T-cell (primary cell): ENCODE measurements at regions not wholly inside any gene's neighbourhood (a gene's known extent, or its start where the extent isn't known, plus 50 kb on each side); places are given as distances from the start of the nearest gene placed in this dataset.

Experiments used
- ATAC-seq, 4 experiments: fragments of 200-7000 bp in 3 of 4; fragments of 150-1000 bp in 1 of 4; cut with Tn5 transposase; replicated peaks in 1 of 4; 1 replicate in 3 of 4; 2 replicates in 1 of 4; pipeline ENCODE4 v1.10.0; 2021; ENCODE audit warnings: moderate library complexity in 3 of 4, mild to moderate bottlenecking in 2 of 4, moderate number of reproducible peaks in 1 of 4
- CTCF ChIA-PET, 2 donors: fragments of 300-600 bp; sonication (Branson Sonifier 250); formaldehyde crosslinking; loops; one replicate each; lab custom pipeline; 2022; ENCODE audit warnings: antibody characterized with exemption in 2 of 2; lab: Charles Lee
- POLR2A ChIA-PET, 2 donors: fragments of 300-600 bp; sonication (Branson Sonifier 250); formaldehyde crosslinking; loops; one replicate each; lab custom pipeline; 2022; ENCODE audit warnings: antibody characterized with exemption in 2 of 2; lab: Charles Lee
- DNase-seq, 35 experiments: peaks; one replicate each; pipeline versions ENCODE4 v3.0.0 to v3.0.0-alpha.2; 2013 to 2023
- H3K27ac ChIP-seq: one replicate; pipeline ENCODE4 v1.5.1; 2013; ENCODE audit warnings: low read length
- H3K27me3 ChIP-seq, 2 experiments: replicated peaks in 1 of 2; 1 replicate in 1 of 2; 2 replicates in 1 of 2; pipeline versions ENCODE4 v1.6.1 to v1.7.0; 2013; ENCODE audit warnings: low read length in 1 of 2, mixed read lengths in 1 of 2; ENCODE audit not compliant: control insufficient read depth in 2 of 2, insufficient read depth in 2 of 2; ENCODE audit errors: extremely low read depth in 1 of 2
- H3K36me3 ChIP-seq, 2 donors: 1 replicate in 1 of 2; 2 replicates in 1 of 2; pipeline versions ENCODE4 v1.6.1 to v1.7.0; 2013; ENCODE audit warnings: low read length in 1 of 2; ENCODE audit not compliant: control insufficient read depth in 2 of 2, insufficient read depth in 1 of 2; ENCODE audit errors: extremely low read depth in 1 of 2
- H3K4me1 ChIP-seq, 2 experiments: 1 replicate in 1 of 2; 2 replicates in 1 of 2; pipeline versions ENCODE4 v1.6.1 to v1.7.0; 2013; ENCODE audit warnings: low read length in 2 of 2, mixed read lengths in 1 of 2; ENCODE audit not compliant: insufficient read depth in 2 of 2, control insufficient read depth in 1 of 2; ENCODE audit errors: extremely low read depth in 1 of 2
- H3K4me3 ChIP-seq, 2 donors: 1 replicate in 1 of 2; 2 replicates in 1 of 2; pipeline versions ENCODE4 v1.5.1 to v1.7.0; 2013; ENCODE audit warnings: mild to moderate bottlenecking in 2 of 2, low read length in 1 of 2, moderate library complexity in 1 of 2; ENCODE audit not compliant: control insufficient read depth in 1 of 2; ENCODE audit errors: extremely low read depth in 1 of 2
- H3K9me3 ChIP-seq: 2 replicates; pipeline ENCODE4 v1.7.0; 2013
- H3K27ac Mint-ChIP-seq, 2 donors: one replicate each; pipeline ENCODE4 v1.8.0; 2020 to 2021; ENCODE audit warnings: mild to moderate bottlenecking in 2 of 2, mixed read lengths in 2 of 2
- H3K27me3 Mint-ChIP-seq, 2 donors: one replicate each; pipeline ENCODE4 v1.8.0; 2021 to 2022; ENCODE audit warnings: mixed read lengths in 2 of 2
- H3K36me3 Mint-ChIP-seq: one replicate; pipeline ENCODE4 v1.8.0; 2021; ENCODE audit warnings: mixed read lengths
- H3K4me1 Mint-ChIP-seq, 3 donors: one replicate each; pipeline ENCODE4 v1.8.0; 2020 to 2022; ENCODE audit warnings: mixed read lengths in 3 of 3, mild to moderate bottlenecking in 1 of 3
- H3K4me3 Mint-ChIP-seq, 3 donors: one replicate each; pipeline ENCODE4 v1.8.0; 2020 to 2022; ENCODE audit warnings: mild to moderate bottlenecking in 3 of 3, mixed read lengths in 3 of 3, moderate library complexity in 3 of 3
- H3K9me3 Mint-ChIP-seq, 3 donors: one replicate each; pipeline ENCODE4 v1.8.0; 2020 to 2022; ENCODE audit warnings: mixed read lengths in 3 of 3
- WGBS: methylation state at CpG from one replicate; pipeline ENCODE4 v1.1.5; 2013; ENCODE audit warnings: missing lambda C conversion rate; ENCODE audit not compliant: insufficient coverage; 5-methylcytosine and 5-hydroxymethylcytosine counted together

GRCh38 chr5:5584236-5584745, 161.8 kb downstream of the ICE1 start:
- H3K9me3 Mint-ChIP-seq, result no peaks in the 10 kb centered on the region
- no peak overlapping the region for H3K4me3 ChIP-seq
- H3K36me3 ChIP-seq, result no peaks in the 10 kb centered on the region
- ChIA-PET CTCF (no interaction called here), POLR2A (no interaction called here)
- H3K4me3 Mint-ChIP-seq, result no peak overlapping the region
- 67% methylated on average over 1 of the region's 3 CpGs for WGBS
- no peak for DNase-seq
- H3K4me1 Mint-ChIP-seq, result no peaks in the 10 kb centered on the region
- H3K9me3 ChIP-seq, result no peaks in the 10 kb centered on the region
- no peaks in the 10 kb centered on the region for H3K4me1 ChIP-seq
- no peaks in the 10 kb centered on the region for H3K36me3 Mint-ChIP-seq
- ATAC-seq, result no peak
- peaks cover 0 to 3% of the 10 kb centered on the region in 2 experiments for H3K27me3 ChIP-seq
- H3K27ac ChIP-seq, result no peak overlapping the region
- H3K27me3 Mint-ChIP-seq, result peaks cover 6 to 13% of the 10 kb centered on the region in 2 donors
- H3K27ac Mint-ChIP-seq, result no peak overlapping the region

GRCh38 chr5:5583832-5584231, 161.4 kb downstream of the ICE1 start:
- CTCF ChIA-PET, result no interaction called here
- H3K9me3 ChIP-seq, result no peaks in the 10 kb centered on the region

GRCh38 chr5:5583023-5583765, 160.7 kb downstream of the ICE1 start:
- Mint-ChIP-seq H3K9me3 (no peaks in the 10 kb centered on the region), H3K27ac (no peak overlapping the region), H3K4me1 (no peaks in the 10 kb centered on the region), H3K4me3 (no peak overlapping the region), H3K36me3 (no peaks in the 10 kb centered on the region), H3K27me3 (peaks cover 4 to 6% of the 10 kb centered on the region in 2 donors)
- no peak for DNase-seq
- Histone ChIP-seq H3K9me3 (no peaks in the 10 kb centered on the region), H3K4me3 (no peak overlapping the region), H3K27ac (no peak overlapping the region), H3K27me3 (peaks cover 0 to 3% of the 10 kb centered on the region in 2 experiments), H3K36me3 (no peaks in the 10 kb centered on the region), H3K4me1 (no peaks in the 10 kb centered on the region)
- WGBS, result 90% methylated on average over 4 of the region's 5 CpGs
- CTCF ChIA-PET, result no interaction called here
- ATAC-seq, result no peak
- POLR2A ChIA-PET, result no interaction called here

More at GRCh38 chr5:5583832-5584231, 161.4 kb downstream of the ICE1 start:
- DNase-seq, result no peak
- WGBS, result 64% methylated on average over 4 of the region's 5 CpGs
- H3K27ac ChIP-seq, result no peak overlapping the region
- Mint-ChIP-seq H3K4me1 (no peaks in the 10 kb centered on the region), H3K27me3 (peaks cover 4 to 12% of the 10 kb centered on the region in 2 donors), H3K27ac (no peak overlapping the region), H3K9me3 (no peaks in the 10 kb centered on the region), H3K36me3 (no peaks in the 10 kb centered on the region), H3K4me3 (no peak overlapping the region)
- H3K36me3 ChIP-seq, result no peaks in the 10 kb centered on the region
- H3K4me3 ChIP-seq, result no peak overlapping the region
- ATAC-seq, result no peak
- POLR2A ChIA-PET, result no interaction called here
- peaks cover 0 to 3% of the 10 kb centered on the region in 2 experiments for H3K27me3 ChIP-seq
- no peaks in the 10 kb centered on the region for H3K4me1 ChIP-seq

- no peaks in the 10 kb centered on the region for H3K9me3 Mint-ChIP-seq
- no peak overlapping the region for H3K4me3 Mint-ChIP-seq
- no peaks in the 10 kb centered on the region for H3K9me3 ChIP-seq
- CTCF ChIA-PET, result no interaction called here
- no peaks in the 10 kb centered on the region for H3K4me1 Mint-ChIP-seq
- peaks cover 0 to 3% of the 10 kb centered on the region in 2 experiments for H3K27me3 ChIP-seq
- WGBS, result no CpG with 5 or more reads among the region's 3 CpGs
- ATAC-seq (no peak), DNase-seq (no peak)
- POLR2A ChIA-PET, result no interaction called here
- no peak overlapping the region for H3K27ac ChIP-seq
- peaks cover 2 to 14% of the 10 kb centered on the region in 2 donors for H3K27me3 Mint-ChIP-seq
- H3K36me3 Mint-ChIP-seq, result no peaks in the 10 kb centered on the region
- no peak overlapping the region for H3K27ac Mint-ChIP-seq
- H3K36me3 ChIP-seq, result no peaks in the 10 kb centered on the region
- H3K4me1 ChIP-seq, result no peaks in the 10 kb centered on the region
- H3K4me3 ChIP-seq, result no peak overlapping the region
Measured at GRCh38 chr5:5581080-5581479, 158.6 kb downstream of the ICE1 start.

- Histone ChIP-seq H3K4me1 (no peaks in the 10 kb centered on the region), H3K36me3 (no peaks in the 10 kb centered on the region), H3K9me3 (no peaks in the 10 kb centered on the region), H3K27me3 (peaks cover 0 to 8% of the 10 kb centered on the region in 2 experiments), H3K27ac (no peak overlapping the region), H3K4me3 (no peak overlapping the region)
- H3K9me3 Mint-ChIP-seq, result no peaks in the 10 kb centered on the region
- CTCF ChIA-PET, result no interaction called here
- 86% methylated on average over 5 of the region's 6 CpGs for WGBS
- no peak overlapping the region for H3K27ac Mint-ChIP-seq
- no peak for DNase-seq
- H3K4me1 Mint-ChIP-seq, result peaks cover 0 to 4% (median 0%) of the 10 kb centered on the region in 3 donors
- ATAC-seq, result no peak
- H3K36me3 Mint-ChIP-seq, result no peaks in the 10 kb centered on the region
- H3K4me3 Mint-ChIP-seq, result no peak overlapping the region
- peaks cover 10 to 23% of the 10 kb centered on the region in 2 donors for H3K27me3 Mint-ChIP-seq
- POLR2A ChIA-PET, result no interaction called here
Measured at GRCh38 chr5:5576744-5577143, 154.3 kb downstream of the ICE1 start.

DNA sequence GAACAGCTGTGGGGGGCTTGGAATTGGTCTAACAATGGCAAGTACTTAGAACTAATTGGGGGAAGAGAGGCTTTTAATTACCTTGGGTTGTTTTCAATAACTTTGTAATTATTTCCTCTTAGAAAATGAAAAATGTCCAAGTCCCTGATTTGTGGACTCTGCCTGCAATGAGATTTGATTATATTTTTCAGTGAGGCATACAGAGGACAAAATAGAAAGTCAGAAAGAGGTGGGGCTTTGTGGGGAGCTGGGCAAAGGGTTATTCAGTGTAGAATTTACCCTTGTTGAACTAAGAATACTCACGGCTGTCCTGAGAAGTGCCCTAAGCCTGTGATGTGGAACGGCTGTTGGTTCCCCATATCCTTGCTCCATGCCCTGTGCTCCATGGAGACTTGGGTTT, 153.0 kb downstream of the ICE1 start:
- no peaks in the 10 kb centered on the region for H3K9me3 Mint-ChIP-seq
- CTCF ChIA-PET, result no interaction called here

More for the DNA sequence above, 153.0 kb downstream of the ICE1 start:
- Histone ChIP-seq H3K27me3 (peaks cover 0 to 15% of the 10 kb centered on the region in 2 experiments), H3K36me3 (no peaks in the 10 kb centered on the region), H3K4me3 (no peak overlapping the region), H3K27ac (no peak overlapping the region), H3K4me1 (no peaks in the 10 kb centered on the region), H3K9me3 (no peaks in the 10 kb centered on the region)
- DNase-seq (no peak), ATAC-seq (no peak)
- no peaks in the 10 kb centered on the region for H3K36me3 Mint-ChIP-seq
- POLR2A ChIA-PET, result no interaction called here
- no peak overlapping the region for H3K4me3 Mint-ChIP-seq
- H3K27me3 Mint-ChIP-seq, result peaks cover 10 to 21% of the 10 kb centered on the region in 2 donors
- no CpG with 5 or more reads among the region's 2 CpGs for WGBS
- no peak overlapping the region for H3K27ac Mint-ChIP-seq
- peaks cover 0 to 4% (median 0%) of the 10 kb centered on the region in 3 donors for H3K4me1 Mint-ChIP-seq
